GM23338 (cell line): ENCODE measurements at regions not wholly inside any gene's neighbourhood (a gene's known extent, or its start where the extent isn't known, plus 50 kb on each side); places are given as distances from the start of the nearest gene placed in this dataset.

ENCODE experiments used
- CREB1 ChIP-seq: fragments of 250-450 bp; sonication (Bioruptor Pico); IDR thresholded peaks from 2 replicates; pipeline ENCODE4 v1.5.0; 2020; ENCODE audit warnings: low read depth, mild to moderate bottlenecking, moderate library complexity
- CTCF ChIP-seq, 2 experiments: fragments of 200-600 bp in 1 of 2; sonication (generic) in 1 of 2; conservative IDR thresholded peaks; 2 replicates each; pipeline versions ENCODE4 v1.5.1 to v1.6.1; 2016 to 2017; ENCODE audit warnings: antibody characterized with exemption in 2 of 2, low read depth in 2 of 2, mild to moderate bottlenecking in 2 of 2, moderate library complexity in 1 of 2
- ETS1 ChIP-seq: IDR thresholded peaks from 2 replicates; pipeline ENCODE4 v1.6.1; 2016; ENCODE audit warnings: antibody characterized with exemption
- EZH2 ChIP-seq: fragments of 200-600 bp; sonication (generic); IDR thresholded peaks from one replicate; pipeline ENCODE4 v1.8.0; 2017; ENCODE audit warnings: antibody characterized with exemption, mild to moderate bottlenecking, low read depth; ENCODE audit not compliant: unreplicated experiment
- EZH2phosphoT487 ChIP-seq: fragments of 200-600 bp; sonication (generic); IDR thresholded peaks from one replicate; pipeline ENCODE4 v1.8.1; 2018; ENCODE audit warnings: antibody characterized with exemption; ENCODE audit not compliant: unreplicated experiment
- JUNB ChIP-seq: IDR thresholded peaks from one replicate; pipeline ENCODE4 v1.6.1; 2016; ENCODE audit warnings: antibody characterized with exemption; ENCODE audit not compliant: unreplicated experiment
- POLR2AphosphoS5 ChIP-seq: IDR thresholded peaks from 2 replicates; pipeline ENCODE4 v1.6.1; 2016; ENCODE audit warnings: antibody characterized with exemption, low read depth
- REST ChIP-seq: IDR thresholded peaks from one replicate; pipeline ENCODE4 v1.6.1; 2018; ENCODE audit warnings: antibody characterized with exemption; ENCODE audit not compliant: unreplicated experiment
- ZNF114 ChIP-seq: fragments of 250-450 bp; sonication (Bioruptor Pico); IDR thresholded peaks from 2 replicates; pipeline ENCODE4 v1.5.0; 2020; ENCODE audit warnings: mild to moderate bottlenecking, moderate library complexity
- ZNF331 ChIP-seq: fragments of 250-450 bp; sonication (Bioruptor Pico); IDR thresholded peaks from 2 replicates; pipeline ENCODE4 v1.5.0; 2020; ENCODE audit warnings: low read depth, mild to moderate bottlenecking, moderate library complexity

- TF ChIP-seq CTCF (conservative IDR thresholded peaks at IDR 0.05; ENCODE audit: low read depth in 2 of 2) (no peak), POLR2AphosphoS5 (no peak), ZNF331 (no peak), EZH2phosphoT487 (no peak), EZH2 (no peak), CREB1 (CRISPR knock-in tag) (no peak), REST (no peak), ZNF114 (CRISPR knock-in tag) (no peak), JUNB (no peak), ETS1 (no peak)
Observed at GRCh38 chr18:53755914-53756609, 468.4 kb downstream of the MBD2 start.
